ENCODE measurements at regions not wholly inside any gene's neighbourhood (a gene's known extent, or its start where the extent isn't known, plus 50 kb on each side); places are given as distances from the start of the nearest gene placed in this dataset.
"Not testable (repeated sequence)": the region's sequence is repeated elsewhere in the genome, so short reads cannot be mapped to it uniquely, and the experiment has no call there.

GRCh38 chr2:62654876-62655359 is 50.6 kb upstream of the EHBP1 start:
- no peak for DNase-seq
- intact Hi-C loops (cut with micrococcal nuclease), result no loop called here
- ATAC-seq, result no peak

- ATAC-seq (no peak), DNase-seq (no peak)
- intact Hi-C loops (cut with micrococcal nuclease), result no loop called here
Measured at GRCh38 chr2:62654423-62654791, 51.1 kb upstream of the EHBP1 start.

GRCh38 chr2:62653582-62654422 is 51.7 kb upstream of the EHBP1 start:
- intact Hi-C loops (cut with micrococcal nuclease), result no loop called here
- ATAC-seq, result no peak
- DNase-seq, result no peak

GRCh38 chr2:62649087-62649486 is 56.4 kb upstream of the EHBP1 start:
- intact Hi-C loops (cut with micrococcal nuclease); ATAC-seq; DNase-seq: not testable (repeated sequence)

- ATAC-seq, result no peak
- DNase-seq, result no peak
- intact Hi-C loops (cut with micrococcal nuclease), result no loop called here
Measured at GRCh38 chr2:62643100-62643471, 62.4 kb upstream of the EHBP1 start.

- DNase-seq, result no peak
- no peak for ATAC-seq
- intact Hi-C loops (cut with micrococcal nuclease), result no loop called here
Measured at GRCh38 chr2:62642429-62643099, 62.9 kb upstream of the EHBP1 start.

GRCh38 chr2:62641936-62642335 is 63.6 kb upstream of the EHBP1 start:
- intact Hi-C loops (cut with micrococcal nuclease), result no loop called here
- DNase-seq, result no peak
- ATAC-seq, result no peak

GRCh38 chr2:62641410-62641843 is 64.1 kb upstream of the EHBP1 start:
- intact Hi-C loops (cut with micrococcal nuclease), result no loop called here
- ATAC-seq, result no peak
- DNase-seq, result no peak

GRCh38 chr2:62631160-62632085 is 74.1 kb upstream of the EHBP1 start:
- no peak for DNase-seq
- ATAC-seq, result no peak
- intact Hi-C loops (cut with micrococcal nuclease), result no loop called here

GRCh38 chr2:62630206-62630605 is 75.3 kb upstream of the EHBP1 start:
- intact Hi-C loops (cut with micrococcal nuclease); ATAC-seq; DNase-seq: not testable (repeated sequence)

GRCh38 chr2:62629310-62629709 is 76.2 kb upstream of the EHBP1 start:
- intact Hi-C loops (cut with micrococcal nuclease); ATAC-seq; DNase-seq: not testable (repeated sequence)

GRCh38 chr2:62627667-62628066 is 77.8 kb upstream of the EHBP1 start:
- no peak for DNase-seq
- ATAC-seq, result no peak
- intact Hi-C loops (cut with micrococcal nuclease), result no loop called here

- intact Hi-C loops (cut with micrococcal nuclease), result no loop called here
- ATAC-seq (no peak), DNase-seq (no peak)
Measured at GRCh38 chr2:62624855-62625254, 80.7 kb upstream of the EHBP1 start.

GRCh38 chr2:62616486-62616885 is 89.0 kb upstream of the EHBP1 start:
- intact Hi-C loops (cut with micrococcal nuclease); ATAC-seq; DNase-seq: not testable (repeated sequence)

- ATAC-seq, result no peak
- intact Hi-C loops (cut with micrococcal nuclease), result no loop called here
- DNase-seq, result no peak
Measured at GRCh38 chr2:62611854-62612253, 93.7 kb upstream of the EHBP1 start.

GRCh38 chr2:62605471-62605870 is 99.5 kb upstream of the TMEM17 start:
- DNase-seq; ATAC-seq; intact Hi-C loops (cut with micrococcal nuclease): not testable (repeated sequence)

GRCh38 chr2:62604336-62604735 is 98.3 kb upstream of the TMEM17 start:
- intact Hi-C loops (cut with micrococcal nuclease), result no loop called here
- DNase-seq, result no peak
- ATAC-seq, result no peak

GRCh38 chr2:62603154-62603712 is 97.2 kb upstream of the TMEM17 start:
- intact Hi-C loops (cut with micrococcal nuclease), result no loop called here
- no peak for ATAC-seq
- no peak for DNase-seq
